HG02840 (cell line): ENCODE measurements at regions not wholly inside any gene's neighbourhood (a gene's known extent, or its start where the extent isn't known, plus 50 kb on each side); places are given as distances from the start of the nearest gene placed in this dataset.

Experiments used
- ATAC-seq: cut with Tn5 transposase; IDR thresholded peaks from one replicate; pipeline ENCODE4 v1.9.1; 2021; ENCODE audit warnings: mild to moderate bottlenecking, moderate library complexity, moderate number of reproducible peaks; ENCODE audit not compliant: unreplicated experiment, low FRiP score

GRCh38 chr4:38189445-38189844 lies 229.2 kb downstream of the PTTG2 start:
- ATAC-seq = no peak

DNA sequence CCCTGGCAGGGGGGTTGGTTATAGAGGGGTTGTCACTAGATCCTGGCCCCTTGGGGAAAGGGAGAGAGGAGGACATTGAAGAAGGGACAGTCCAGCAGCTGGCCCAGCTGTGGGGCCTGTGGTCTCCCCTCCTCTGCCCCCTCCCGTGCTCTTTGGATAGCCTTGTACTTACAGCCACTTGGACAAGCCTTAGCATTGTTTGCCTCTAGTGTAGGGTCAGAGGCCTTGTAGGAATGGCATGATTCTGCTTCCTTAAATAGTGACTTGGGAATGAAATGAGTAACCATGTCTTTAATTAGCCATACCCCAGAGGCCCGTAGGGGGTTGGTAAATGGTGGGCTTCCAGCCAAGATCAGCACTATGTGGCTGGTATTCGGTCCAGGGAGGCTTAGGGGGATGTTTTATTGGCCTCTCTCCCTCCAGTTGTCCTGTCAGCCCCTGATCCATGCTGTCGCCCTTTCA lies 230.6 kb downstream of the PTTG2 start:
- ATAC-seq = no peak

GRCh38 chr4:38192516-38192915 lies 232.3 kb downstream of the PTTG2 start:
- no peak for ATAC-seq

DNA sequence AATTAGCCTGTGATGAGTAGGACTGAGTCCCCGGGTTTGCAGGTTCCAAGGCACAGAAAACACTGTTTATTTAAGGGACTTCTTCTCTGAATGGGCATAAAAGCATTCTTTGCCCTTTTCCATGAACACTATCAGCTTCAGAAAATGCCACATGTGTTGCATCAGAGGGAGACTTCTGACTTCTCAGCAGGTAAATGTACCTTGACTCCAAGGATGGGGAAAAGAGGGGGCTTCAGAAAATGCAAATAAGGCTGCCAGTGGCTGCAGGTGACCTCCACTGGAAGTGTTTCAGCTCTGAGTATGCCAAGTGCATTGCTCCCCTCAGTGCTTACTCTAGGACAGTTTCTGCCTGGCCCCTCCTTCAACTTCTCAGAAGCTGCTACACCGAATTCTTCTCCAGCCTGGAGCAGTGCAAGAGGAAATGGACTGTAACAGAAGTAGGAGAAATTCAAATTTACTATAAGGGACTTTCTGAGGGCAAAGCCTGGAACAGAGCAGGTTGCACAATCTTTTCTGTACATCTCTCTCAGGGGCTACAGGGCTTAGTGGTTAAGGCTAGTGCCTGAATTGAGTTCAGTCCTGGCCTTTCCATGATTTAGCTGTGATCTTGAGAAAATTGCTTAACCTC lies 233.2 kb downstream of the PTTG2 start:
- no peak for ATAC-seq

DNA sequence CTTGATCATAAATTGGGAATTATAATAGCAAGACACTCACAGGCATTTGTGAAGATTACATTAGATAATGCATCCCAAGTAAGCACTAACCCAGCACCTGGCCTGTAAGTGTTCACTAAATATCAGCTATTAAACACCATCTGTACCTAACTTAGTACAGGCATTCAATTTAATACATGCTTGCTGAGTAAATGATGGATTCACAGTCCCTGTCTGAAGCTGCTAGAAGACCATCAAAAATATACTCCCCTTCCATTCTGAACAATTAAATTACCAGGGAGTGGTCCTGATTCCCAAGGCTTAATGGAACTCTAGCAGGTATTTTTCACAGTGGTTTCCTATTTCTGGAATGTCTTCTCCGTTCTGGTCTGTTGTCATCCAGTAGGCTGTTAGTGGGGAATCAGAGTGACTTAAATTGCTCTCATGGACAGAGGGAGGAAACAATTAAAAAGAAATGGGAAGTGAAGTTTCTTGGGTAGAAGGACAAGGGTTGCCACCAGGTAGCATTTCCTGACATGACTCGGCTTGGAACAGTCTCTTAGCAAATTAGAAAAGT lies 233.9 kb downstream of the PTTG2 start:
- no peak for ATAC-seq

- ATAC-seq = no peak
These were observed 235.3 kb downstream of the PTTG2 start for GRCh38 chr4:38195486-38195885.

GRCh38 chr4:38195911-38196310 lies 235.7 kb downstream of the PTTG2 start:
- ATAC-seq = no peak

GRCh38 chr4:38202242-38202641 lies 242.0 kb downstream of the PTTG2 start:
- no peak for ATAC-seq

DNA sequence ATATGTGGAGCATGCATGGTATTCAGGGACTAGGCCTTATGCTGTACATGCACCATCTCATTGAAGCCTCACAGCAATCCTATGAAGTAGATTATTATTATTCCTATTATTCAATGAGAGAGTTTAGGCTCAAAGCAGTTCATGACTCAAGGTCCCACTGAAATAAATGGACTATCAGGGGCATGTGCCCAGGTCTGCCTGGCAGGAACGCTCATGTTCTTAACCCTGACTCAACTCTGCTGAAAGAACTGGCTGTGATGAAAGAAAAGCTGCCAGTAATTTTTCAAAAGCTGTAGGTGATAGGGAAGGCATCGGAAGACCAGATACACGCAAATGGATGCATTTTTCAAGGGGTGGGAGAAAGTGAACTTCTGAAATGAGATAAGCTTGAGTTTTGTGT lies 243.4 kb downstream of the PTTG2 start:
- no peak for ATAC-seq

DNA sequence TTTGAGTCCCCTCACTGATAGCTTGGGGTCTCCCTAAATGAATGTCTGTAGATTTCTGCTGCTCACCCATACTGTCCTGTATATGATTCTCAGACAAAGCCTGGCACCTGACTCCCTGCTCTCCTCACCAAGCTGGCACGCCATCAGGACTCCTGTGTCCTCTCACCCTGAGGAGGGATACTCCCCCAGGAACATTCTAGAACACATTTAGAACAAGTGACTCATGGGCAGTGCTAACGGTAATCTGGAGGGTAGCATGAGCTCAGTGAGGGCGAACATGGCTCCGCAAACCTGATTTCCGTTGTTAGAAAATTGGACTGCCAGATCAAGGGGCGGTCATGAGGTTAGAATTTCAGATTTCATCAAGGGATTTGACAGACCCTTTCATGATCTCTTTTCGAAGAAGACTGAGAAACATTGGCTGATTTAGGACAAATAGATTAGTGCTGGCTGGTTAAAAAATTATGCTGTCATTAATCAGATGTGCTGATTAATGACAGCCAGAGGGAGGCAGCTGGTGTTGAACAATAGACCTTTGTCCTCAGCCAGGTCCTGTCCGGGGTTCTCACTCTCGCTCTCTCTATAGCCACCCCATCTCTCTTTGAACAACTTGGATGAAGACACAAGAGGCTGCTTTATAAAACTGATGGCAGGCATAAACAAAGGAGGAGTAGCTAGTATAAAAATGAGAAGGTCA lies 244.3 kb downstream of the PTTG2 start:
- no peak for ATAC-seq

- no peak for ATAC-seq
These were observed 245.1 kb downstream of the PTTG2 start for GRCh38 chr4:38205261-38205660.

DNA sequence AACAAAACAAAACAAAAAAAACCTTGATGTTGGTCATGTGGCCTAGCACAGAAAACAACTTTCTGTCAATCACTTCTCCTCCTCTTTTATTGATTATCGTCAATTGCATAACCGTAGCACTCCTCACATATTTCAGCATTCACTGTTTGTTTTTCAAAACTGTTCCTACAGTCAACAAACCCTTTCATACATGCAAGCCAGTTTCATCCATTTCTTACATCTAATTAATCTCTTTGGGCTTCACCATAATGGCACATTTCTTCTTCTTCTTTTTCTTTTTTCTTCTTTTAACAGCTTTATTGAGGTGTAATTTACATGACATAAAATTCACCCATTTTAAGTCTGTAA lies 246.9 kb downstream of the PTTG2 start:
- no peak for ATAC-seq

- no peak for ATAC-seq
These were observed 249.5 kb downstream of the PTTG2 start for GRCh38 chr4:38209654-38210053.

GRCh38 chr4:38210396-38211114 lies 250.4 kb downstream of the PTTG2 start:
- no peak for ATAC-seq

DNA sequence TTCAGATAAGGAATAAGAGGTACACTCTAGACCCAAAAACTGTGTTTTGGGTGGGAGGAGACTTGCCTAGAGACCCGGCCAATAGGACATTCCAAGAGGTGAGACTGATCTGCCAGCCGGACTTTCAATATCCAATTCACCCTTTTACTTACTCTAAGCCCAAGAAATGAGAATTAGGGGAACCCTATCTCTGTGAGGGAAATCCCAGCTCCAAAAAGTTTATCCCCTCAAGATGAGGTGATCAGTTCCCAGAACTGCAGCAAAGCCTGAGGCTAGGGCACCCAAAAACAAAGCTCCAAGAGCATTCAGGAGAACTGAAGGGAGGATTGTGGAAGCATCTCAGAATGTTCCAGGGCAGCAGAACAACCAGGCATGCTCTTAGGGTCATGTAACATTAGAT lies 251.7 kb downstream of the PTTG2 start:
- no peak for ATAC-seq

GRCh38 chr4:38213083-38213805 lies 253.0 kb downstream of the PTTG2 start:
- ATAC-seq = no peak

- no peak for ATAC-seq
These were observed 262.7 kb downstream of the PTTG2 start for GRCh38 chr4:38222892-38223291.

GRCh38 chr4:38223306-38223705 lies 263.1 kb downstream of the PTTG2 start:
- ATAC-seq = no peak

- ATAC-seq = no peak
These were observed 263.6 kb downstream of the PTTG2 start for GRCh38 chr4:38223782-38224236.

- no peak for ATAC-seq
These were observed 264.7 kb downstream of the PTTG2 start for GRCh38 chr4:38224850-38225249.

DNA sequence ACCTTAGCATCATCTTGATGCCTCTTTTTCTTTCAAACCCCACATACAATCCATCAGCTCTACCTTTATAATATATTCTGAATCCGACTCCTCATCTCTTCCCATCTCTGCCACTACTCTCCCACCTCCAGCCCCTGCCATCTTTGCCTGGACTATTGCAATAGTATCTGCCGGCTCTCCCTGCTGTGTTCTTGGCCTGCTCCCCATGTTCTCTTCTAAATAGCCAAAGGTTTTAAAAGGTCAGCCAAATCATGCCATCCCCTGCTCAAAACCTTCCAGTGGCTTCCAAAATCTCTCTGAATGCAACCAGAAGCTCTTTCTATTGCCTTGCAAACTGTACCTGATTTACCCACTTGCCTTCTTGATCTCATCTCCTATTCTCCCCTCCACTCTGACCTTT lies 266.0 kb downstream of the PTTG2 start:
- ATAC-seq = no peak
